ENCODE measurements at regions not wholly inside any gene's neighbourhood (a gene's known extent, or its start where the extent isn't known, plus 50 kb on each side); places are given as distances from the start of the nearest gene placed in this dataset.

- peaks cover 0 to 13% (median 0%) of the 10 kb centered on the region in 3 donors for H3K27me3 ChIP-seq
- no peak overlapping the region for H3K27ac ChIP-seq
- H3K4me1 ChIP-seq: no peaks in the 10 kb centered on the region
- intact Hi-C loops (cut with DNase I): no loop called here
- H3K4me3 ChIP-seq: no peak overlapping the region
- no peaks in the 10 kb centered on the region for H3K9me3 ChIP-seq
- 84 to 91% methylated on average over 17 of the region's 17 CpGs for WGBS, 2 donors
- no peaks in the 10 kb centered on the region for H3K36me3 ChIP-seq
- DNase-seq: no peak
- no peak for TF ChIP-seq CTCF (IDR thresholded peaks at IDR 0.05)
These were observed 137.5 kb upstream of the MGMT start for GRCh38 chr10:129329385-129330055.

- Histone ChIP-seq H3K4me1 (no peaks in the 10 kb centered on the region), H3K9me3 (no peaks in the 10 kb centered on the region), H3K4me3 (no peak overlapping the region), H3K27me3 (peaks cover 0 to 13% (median 0%) of the 10 kb centered on the region in 3 donors), H3K27ac (no peak overlapping the region), H3K36me3 (no peaks in the 10 kb centered on the region)
- WGBS, 2 donors: 50 to 84% methylated on average over 4 of the region's 4 CpGs
- TF ChIP-seq CTCF (IDR thresholded peaks at IDR 0.05): no peak
- TF ChIP-seq POLR2A (IDR thresholded peaks at IDR 0.05): no peak
- TF ChIP-seq POLR2AphosphoS5 (IDR thresholded peaks at IDR 0.05): no peak
- no peak for TF ChIP-seq EP300 (IDR thresholded peaks at IDR 0.05)
- intact Hi-C loops (cut with DNase I): no loop called here
- DNase-seq: no peak
These were observed 136.8 kb upstream of the MGMT start for GRCh38 chr10:129330211-129330610.

GRCh38 chr10:129331207-129331838 lies 135.7 kb upstream of the MGMT start:
- no peak overlapping the region for H3K4me3 ChIP-seq
- 46 to 58% methylated on average over 12 of the region's 12 CpGs for WGBS, 2 donors
- no peaks in the 10 kb centered on the region for H3K36me3 ChIP-seq
- no peak for DNase-seq
- intact Hi-C loops (cut with DNase I): no loop called here
- H3K27ac ChIP-seq: no peak overlapping the region
- H3K9me3 ChIP-seq: no peaks in the 10 kb centered on the region
- H3K27me3 ChIP-seq: peaks cover 0 to 13% (median 0%) of the 10 kb centered on the region in 3 donors
- no peaks in the 10 kb centered on the region for H3K4me1 ChIP-seq
- TF ChIP-seq POLR2A (IDR thresholded peaks at IDR 0.05) (no peak), EP300 (IDR thresholded peaks at IDR 0.05) (no peak), CTCF (IDR thresholded peaks at IDR 0.05) (no peak), POLR2AphosphoS5 (IDR thresholded peaks at IDR 0.05) (no peak)

GRCh38 chr10:129331839-129332220 lies 135.2 kb upstream of the MGMT start:
- Histone ChIP-seq H3K9me3 (no peaks in the 10 kb centered on the region), H3K4me1 (no peaks in the 10 kb centered on the region), H3K4me3 (no peak overlapping the region), H3K27ac (no peak overlapping the region), H3K27me3 (peaks cover 0 to 13% (median 0%) of the 10 kb centered on the region in 3 donors), H3K36me3 (no peaks in the 10 kb centered on the region)
- 83 to 87% methylated on average over 13 of the region's 13 CpGs for WGBS, 2 donors
- no peak for TF ChIP-seq POLR2AphosphoS5 (IDR thresholded peaks at IDR 0.05)
- TF ChIP-seq CTCF (IDR thresholded peaks at IDR 0.05): no peak
- intact Hi-C loops (cut with DNase I): no loop called here
- DNase-seq: no peak

- H3K9me3 ChIP-seq: no peaks in the 10 kb centered on the region
- H3K4me1 ChIP-seq: no peaks in the 10 kb centered on the region
- H3K27me3 ChIP-seq: peaks cover 0 to 13% (median 0%) of the 10 kb centered on the region in 3 donors
- no peak overlapping the region for H3K27ac ChIP-seq
- H3K36me3 ChIP-seq: no peaks in the 10 kb centered on the region
- WGBS, 2 donors: 29 to 31% methylated on average over 6 of the region's 6 CpGs
- no peak for DNase-seq
- H3K4me3 ChIP-seq: no peak overlapping the region
- TF ChIP-seq CTCF (IDR thresholded peaks at IDR 0.05): no peak
- no peak for TF ChIP-seq POLR2AphosphoS5 (IDR thresholded peaks at IDR 0.05)
- no peak for TF ChIP-seq EP300 (IDR thresholded peaks at IDR 0.05)
- no peak for TF ChIP-seq POLR2A (IDR thresholded peaks at IDR 0.05)
- intact Hi-C loops (cut with DNase I): no loop called here
These were observed 134.6 kb upstream of the MGMT start for GRCh38 chr10:129332476-129332875.

Measured in sigmoid colon (tissue), 6 donors.